Upper lobe of left lung (tissue), 4 donors: ENCODE measurements at regions not wholly inside any gene's neighbourhood (a gene's known extent, or its start where the extent isn't known, plus 50 kb on each side); places are given as distances from the start of the nearest gene placed in this dataset.

Source experiments
- POLR2A ChIP-seq, 4 donors: fragments of 450-650 bp; IDR thresholded peaks; one replicate each; pipeline ENCODE4 v1.5.1; 2016 to 2017; ENCODE audit warnings: antibody characterized with exemption in 4 of 4, mild to moderate bottlenecking in 2 of 4
- POLR2AphosphoS5 ChIP-seq, 2 donors: sonication (generic); formaldehyde crosslinking; IDR thresholded peaks; one replicate each; pipeline ENCODE4 v1.5.1; 2017; ENCODE audit warnings: antibody characterized with exemption in 2 of 2
- TF ChIP-seq, protein P1 (sequence below), 6 experiments: fragments of 450-650 bp in 4 of 6; fragments of 200-600 bp in 2 of 6; sonication (generic) in 2 of 6; IDR thresholded peaks; one replicate each; pipeline ENCODE4 v1.5.1; 2016 to 2019; ENCODE audit warnings: antibody characterized with exemption in 6 of 6

DNA sequence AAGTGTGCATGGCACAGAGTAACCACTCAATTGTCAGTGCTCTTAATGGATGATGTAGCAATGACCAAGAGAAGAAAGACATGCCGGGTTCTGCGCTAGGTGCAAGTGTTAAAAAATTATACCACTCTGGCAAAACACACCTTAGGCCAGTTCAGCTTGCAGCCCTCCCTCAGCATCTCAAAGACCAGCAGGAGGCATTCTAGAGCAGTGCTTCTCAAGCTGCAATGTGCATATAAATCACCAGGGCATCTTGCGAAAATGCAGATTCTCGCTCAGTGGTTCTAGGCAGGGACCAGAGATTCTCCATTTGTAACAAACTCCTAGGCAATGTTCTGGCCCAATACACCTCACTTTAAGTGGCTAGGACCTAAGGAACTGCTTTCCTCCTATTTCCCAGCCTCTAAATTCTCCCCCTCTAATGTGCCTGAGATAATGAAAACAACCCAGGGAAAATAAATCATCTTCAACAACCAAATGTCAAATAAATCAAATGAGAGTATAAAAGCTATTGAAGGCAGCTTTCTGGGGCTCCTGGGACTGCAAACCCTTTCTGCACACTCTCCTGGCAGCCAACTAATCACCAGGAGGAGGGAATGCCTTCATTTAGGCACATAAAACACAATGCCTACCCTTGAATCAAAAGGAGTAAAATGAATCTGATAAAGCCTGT, 337.2 kb upstream of the API5 start:
- TF ChIP-seq, protein P1, sequence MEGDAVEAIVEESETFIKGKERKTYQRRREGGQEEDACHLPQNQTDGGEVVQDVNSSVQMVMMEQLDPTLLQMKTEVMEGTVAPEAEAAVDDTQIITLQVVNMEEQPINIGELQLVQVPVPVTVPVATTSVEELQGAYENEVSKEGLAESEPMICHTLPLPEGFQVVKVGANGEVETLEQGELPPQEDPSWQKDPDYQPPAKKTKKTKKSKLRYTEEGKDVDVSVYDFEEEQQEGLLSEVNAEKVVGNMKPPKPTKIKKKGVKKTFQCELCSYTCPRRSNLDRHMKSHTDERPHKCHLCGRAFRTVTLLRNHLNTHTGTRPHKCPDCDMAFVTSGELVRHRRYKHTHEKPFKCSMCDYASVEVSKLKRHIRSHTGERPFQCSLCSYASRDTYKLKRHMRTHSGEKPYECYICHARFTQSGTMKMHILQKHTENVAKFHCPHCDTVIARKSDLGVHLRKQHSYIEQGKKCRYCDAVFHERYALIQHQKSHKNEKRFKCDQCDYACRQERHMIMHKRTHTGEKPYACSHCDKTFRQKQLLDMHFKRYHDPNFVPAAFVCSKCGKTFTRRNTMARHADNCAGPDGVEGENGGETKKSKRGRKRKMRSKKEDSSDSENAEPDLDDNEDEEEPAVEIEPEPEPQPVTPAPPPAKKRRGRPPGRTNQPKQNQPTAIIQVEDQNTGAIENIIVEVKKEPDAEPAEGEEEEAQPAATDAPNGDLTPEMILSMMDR (IDR thresholded peaks at IDR 0.05): no peak
- no peak for TF ChIP-seq POLR2AphosphoS5 (IDR thresholded peaks at IDR 0.05)
- no peak for TF ChIP-seq POLR2A (IDR thresholded peaks at IDR 0.05)
